Ovary (tissue), 7 donors: ENCODE measurements at regions not wholly inside any gene's neighbourhood (a gene's known extent, or its start where the extent isn't known, plus 50 kb on each side); places are given as distances from the start of the nearest gene placed in this dataset.

ENCODE experiments used
- DNase-seq, 5 donors: peaks; one replicate each; pipeline ENCODE4 v3.0.0-alpha.2; 2019 to 2020
- H3K27ac ChIP-seq, 2 donors: fragments of 200-600 bp; one replicate each; pipeline versions ENCODE4 v1.5.1 to v1.8.0; 2019 to 2022
- H3K27me3 ChIP-seq: fragments of 200-600 bp; one replicate; pipeline ENCODE4 v1.8.0; 2022
- H3K36me3 ChIP-seq: fragments of 200-600 bp; sonication (generic); one replicate; pipeline ENCODE4 v1.5.1; 2019
- H3K4me1 ChIP-seq: one replicate; pipeline ENCODE4 v1.8.1; 2013; ENCODE audit warnings: mild to moderate bottlenecking, moderate library complexity; ENCODE audit not compliant: insufficient read depth
- H3K4me3 ChIP-seq: fragments of 200-600 bp; sonication (generic); one replicate; pipeline ENCODE4 v1.5.1; 2017
- H3K9me3 ChIP-seq, 2 donors: fragments of 200-600 bp in 1 of 2; sonication (generic) in 1 of 2; one replicate each; pipeline versions ENCODE4 v1.5.1 to v1.8.1; 2013 to 2019; ENCODE audit warnings: mild to moderate bottlenecking in 1 of 2, moderate library complexity in 1 of 2
- CTCF ChIP-seq, 3 donors: fragments of 450-650 bp in 2 of 3; fragments of 200-600 bp in 1 of 3; IDR thresholded peaks; one replicate each; pipeline versions ENCODE4 v1.5.1 to v1.8.0; 2016 to 2022; ENCODE audit warnings: antibody characterized with exemption in 3 of 3, mild to moderate bottlenecking in 1 of 3
- EP300 ChIP-seq: sonication (generic); formaldehyde crosslinking; IDR thresholded peaks from one replicate; pipeline ENCODE4 v1.6.1; 2017; ENCODE audit warnings: antibody characterized with exemption
- POLR2A ChIP-seq: fragments of 450-650 bp; IDR thresholded peaks from one replicate; pipeline ENCODE4 v1.6.1; 2017; ENCODE audit warnings: antibody characterized with exemption, mild to moderate bottlenecking, moderate library complexity
- WGBS, 3 donors: extraction: QIAGEN DNeasy Blood & Tissue Kit in 1 of 3; methylation state at CpG; one replicate each; pipeline versions ENCODE4 v1.1.5 to v1.1.7; 2013 to 2017; 5-methylcytosine and 5-hydroxymethylcytosine counted together
- intact Hi-C, 4 donors: fragments of 100-400 bp; cut with DNase I; formaldehyde crosslinking; loops; one replicate each; pipeline versions ENCODE4 v1.11.0 to v1.15.1; 2022 to 2023
- donor health status: DM: no; HTN: no; CAD: no; lungs with moderate emphysema.
- donor health status: DM: no; HTN: no; CAD: no.
- donor health status: Bipolar disorder and iron deficiency.
- donor health status: DM: no; HTN: no; CAD: no.
- donor health status: DM: yes; HTN: yes; CAD: no.

GRCh38 chr5:96031811-96032261 lies 70.2 kb upstream of the ELL2 start:
- Histone ChIP-seq H3K27me3 (no peaks in the 10 kb centered on the region), H3K4me1 (no peaks in the 10 kb centered on the region), H3K9me3 (no peaks in the 10 kb centered on the region), H3K36me3 (no peaks in the 10 kb centered on the region), H3K27ac (no peak overlapping the region), H3K4me3 (no peak overlapping the region)
- 95 to 100% (median 100%) methylated on average over 1 of the region's 1 CpG for WGBS, 3 donors
- TF ChIP-seq POLR2A (no peak), EP300 (no peak), CTCF (IDR thresholded peaks at IDR 0.05) (no peak)
- intact Hi-C loops, result no loop called here
- no peak for DNase-seq

GRCh38 chr5:96031180-96031579 lies 69.5 kb upstream of the ELL2 start:
- H3K36me3 ChIP-seq, result no peaks in the 10 kb centered on the region
- no peak overlapping the region for H3K27ac ChIP-seq
- no peaks in the 10 kb centered on the region for H3K4me1 ChIP-seq
- no peak for TF ChIP-seq EP300
- no peak for TF ChIP-seq POLR2A
- no peak for TF ChIP-seq CTCF (IDR thresholded peaks at IDR 0.05)
- H3K27me3 ChIP-seq, result no peaks in the 10 kb centered on the region
- 67 to 87% (median 84%) methylated on average over 2 of the region's 2 CpGs for WGBS, 3 donors
- DNase-seq, result no peak
- H3K9me3 ChIP-seq, result no peaks in the 10 kb centered on the region
- H3K4me3 ChIP-seq, result no peak overlapping the region
- intact Hi-C loops, result no loop called here

DNA sequence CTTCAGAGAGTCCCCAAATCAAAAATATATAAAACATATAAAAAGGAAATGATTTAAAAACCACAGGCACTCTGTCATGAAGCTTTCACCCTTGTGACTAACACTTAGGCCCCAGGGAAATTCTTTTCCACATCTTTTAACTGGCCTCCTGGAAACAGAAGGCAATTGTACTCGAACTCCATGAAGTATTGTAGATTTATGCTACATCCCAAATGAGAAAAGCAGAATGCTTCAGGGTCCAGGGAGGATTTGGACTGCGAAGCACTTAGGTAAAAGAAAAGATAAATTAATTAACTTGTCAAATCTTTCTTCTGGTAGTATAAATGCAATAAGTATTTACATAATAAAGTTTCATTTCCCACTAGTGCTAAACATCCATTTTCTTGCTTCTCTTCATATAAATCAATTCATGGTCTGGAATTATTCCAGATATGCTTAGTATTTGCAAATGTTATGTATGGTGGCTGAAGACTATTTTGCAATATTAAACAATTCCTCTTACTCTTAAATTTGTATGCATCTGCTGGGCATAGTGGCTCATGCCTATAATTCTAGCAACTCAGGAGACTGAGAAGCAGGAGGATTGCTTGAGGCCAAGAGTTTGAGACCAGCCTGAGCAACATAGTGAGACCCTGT lies 64.9 kb upstream of the ELL2 start:
- no peak for DNase-seq
- intact Hi-C loops, result no loop called here
- Histone ChIP-seq H3K27me3 (no peaks in the 10 kb centered on the region), H3K4me1 (no peaks in the 10 kb centered on the region), H3K9me3 (no peaks in the 10 kb centered on the region), H3K4me3 (no peak overlapping the region), H3K27ac (no peak overlapping the region), H3K36me3 (no peaks in the 10 kb centered on the region)
- TF ChIP-seq POLR2A (no peak), CTCF (IDR thresholded peaks at IDR 0.05) (no peak)
- 67 to 92% (median 90%) methylated on average over 2 of the region's 2 CpGs for WGBS, 3 donors

- TF ChIP-seq EP300 (no peak), POLR2A (no peak), CTCF (IDR thresholded peaks at IDR 0.05) (no peak)
- intact Hi-C loops, result no loop called here
- WGBS, 3 donors, result 77 to 89% (median 79%) methylated on average over 6 of the region's 6 CpGs
- Histone ChIP-seq H3K4me1 (no peaks in the 10 kb centered on the region), H3K36me3 (no peaks in the 10 kb centered on the region), H3K4me3 (no peak overlapping the region), H3K27me3 (no peaks in the 10 kb centered on the region), H3K27ac (no peak overlapping the region), H3K9me3 (no peaks in the 10 kb centered on the region)
- no peak for DNase-seq
Observed at GRCh38 chr5:96024683-96025475, 63.2 kb upstream of the ELL2 start.
